HG03103 (cell line): ENCODE measurements at regions not wholly inside any gene's neighbourhood (a gene's known extent, or its start where the extent isn't known, plus 50 kb on each side); places are given as distances from the start of the nearest gene placed in this dataset.

Experiments used
- ATAC-seq: cut with Tn5 transposase; IDR thresholded peaks from one replicate; pipeline ENCODE4 v1.9.1; 2021; ENCODE audit warnings: low read depth; ENCODE audit not compliant: unreplicated experiment

DNA sequence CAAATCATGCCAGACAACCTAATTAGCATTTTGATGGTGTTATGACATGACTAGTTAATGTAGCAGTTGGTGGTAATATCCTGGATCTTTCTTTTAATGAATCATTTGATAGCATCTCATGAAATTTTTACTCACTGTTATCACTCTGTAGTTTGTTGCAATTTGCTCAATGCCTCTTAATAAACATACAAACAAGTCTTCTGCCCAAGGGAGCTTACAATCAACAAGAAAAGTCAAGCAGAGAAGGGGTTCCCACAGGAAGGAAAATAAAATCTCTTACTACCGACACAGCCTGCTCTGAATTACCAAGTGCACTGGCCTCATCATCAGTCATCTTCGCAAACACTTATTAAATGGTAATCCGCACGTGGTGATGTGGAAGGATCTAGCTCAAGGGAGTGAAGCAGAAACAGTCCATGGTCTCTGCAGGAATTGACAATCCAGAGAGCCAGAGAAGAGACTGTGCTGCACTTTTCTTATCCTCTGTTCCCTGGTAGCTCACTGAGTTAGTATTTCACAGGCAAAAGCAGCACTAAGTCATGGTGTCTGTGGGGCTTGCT, 263.5 kb downstream of the EPHA4 start:
- ATAC-seq = no peak

- ATAC-seq = no peak
Observed at GRCh38 chr2:221309892-221310583, 262.1 kb downstream of the EPHA4 start.

DNA sequence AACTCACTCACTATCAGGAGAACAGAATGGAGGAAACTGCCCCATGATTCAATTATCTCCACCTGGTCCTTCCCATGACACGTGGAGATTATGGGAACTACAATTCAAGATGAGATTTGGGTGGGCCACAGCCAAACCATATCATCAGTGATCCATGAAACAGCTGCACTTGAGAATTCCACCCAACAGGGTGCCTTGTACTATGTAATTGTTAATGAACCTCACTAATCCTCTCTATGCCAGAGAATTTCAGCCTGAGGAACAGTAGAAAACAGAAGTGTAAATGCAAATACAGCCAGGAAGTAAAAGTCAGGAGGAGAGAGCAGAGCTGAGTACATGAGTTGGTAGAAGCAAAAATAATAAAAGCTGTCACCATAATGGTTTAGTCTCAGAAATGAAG, 261.4 kb downstream of the EPHA4 start:
- ATAC-seq = no peak

GRCh38 chr2:221312634-221313033, 259.5 kb downstream of the EPHA4 start:
- no peak for ATAC-seq

DNA sequence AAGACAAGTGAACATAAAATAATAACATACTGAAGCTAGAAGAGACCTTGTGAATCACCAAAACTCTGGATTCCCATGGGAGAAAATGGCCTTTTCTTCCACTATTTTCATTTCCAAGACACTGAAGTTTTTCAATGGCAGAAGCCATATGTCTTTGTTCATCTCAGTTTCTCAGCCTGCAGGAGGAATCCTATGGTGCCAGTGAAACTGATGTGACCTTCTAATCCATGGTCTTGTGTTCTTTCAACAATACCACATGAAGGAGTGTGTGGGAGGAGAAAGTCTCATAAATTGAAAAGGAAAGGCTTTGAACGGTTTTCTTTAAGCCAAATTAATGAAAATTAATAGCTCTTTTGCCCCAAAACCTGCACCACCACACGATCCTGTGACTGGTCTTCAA, 257.3 kb downstream of the EPHA4 start:
- ATAC-seq = no peak

DNA sequence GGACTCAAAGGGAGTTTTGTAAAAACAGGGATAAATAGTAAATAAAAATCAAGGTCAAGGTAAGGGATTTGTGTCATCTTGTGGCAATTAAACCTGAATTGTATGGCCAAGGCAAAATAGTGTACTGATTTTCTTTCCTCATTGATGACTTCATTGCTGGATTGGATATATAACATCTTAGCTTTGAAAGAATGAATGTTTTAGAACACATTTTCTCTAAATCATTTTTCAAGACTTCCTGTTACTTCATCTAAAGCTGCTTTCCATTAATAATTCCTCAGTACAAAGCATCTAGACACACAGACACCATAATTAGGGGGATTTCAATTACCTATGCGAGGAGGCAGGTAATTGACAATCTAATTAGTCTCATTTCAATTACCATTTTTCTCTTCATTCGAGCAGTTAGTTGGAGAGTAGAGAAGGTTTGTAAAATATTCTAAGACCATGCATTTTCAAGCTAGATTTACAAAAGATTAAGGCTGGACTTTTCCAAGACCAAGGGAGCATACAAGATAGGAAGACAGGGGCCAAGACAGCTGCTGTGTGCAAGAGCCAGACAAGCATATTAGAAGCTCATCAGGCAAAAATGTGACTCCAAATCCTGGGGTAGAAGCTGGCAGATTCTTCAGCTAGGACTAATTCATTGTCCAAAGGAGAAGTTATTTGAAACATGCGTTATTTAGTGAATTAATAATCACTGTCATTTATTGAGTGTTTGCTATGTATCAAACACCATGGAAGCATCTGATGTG, 253.6 kb downstream of the EPHA4 start:
- no peak for ATAC-seq

GRCh38 chr2:221322741-221323140, 249.4 kb downstream of the EPHA4 start:
- no peak for ATAC-seq

GRCh38 chr2:221323513-221323912, 248.6 kb downstream of the EPHA4 start:
- ATAC-seq = no peak

- no peak for ATAC-seq
Observed at GRCh38 chr2:221330436-221330835, 241.7 kb downstream of the EPHA4 start.

GRCh38 chr2:221334481-221335218, 237.5 kb downstream of the EPHA4 start:
- ATAC-seq = no peak

DNA sequence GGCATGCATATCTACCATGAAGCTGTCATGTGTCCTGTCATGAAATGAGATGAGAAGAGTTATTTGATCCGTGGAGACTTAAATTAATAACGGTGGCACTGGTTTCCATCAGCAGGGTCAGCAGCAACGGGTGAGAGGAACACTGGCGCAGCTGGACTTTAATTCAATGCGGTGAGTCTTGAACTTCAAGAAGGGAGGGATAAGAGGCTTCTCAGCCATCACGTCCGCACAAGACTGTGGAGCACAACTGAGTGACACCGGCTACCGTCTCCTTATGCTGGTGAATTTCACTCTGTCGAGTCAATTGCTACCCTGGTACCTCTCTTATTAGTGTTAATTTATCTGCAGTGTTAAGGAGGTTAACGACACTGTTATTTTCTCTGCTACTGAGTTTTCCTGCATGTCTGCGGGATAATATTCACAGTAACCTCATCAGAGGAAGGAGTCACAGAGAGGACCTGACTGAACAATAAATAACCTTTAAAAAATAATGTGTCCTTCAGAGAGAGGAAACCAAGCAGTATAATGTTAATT, 236.8 kb downstream of the EPHA4 start:
- no peak for ATAC-seq

- no peak for ATAC-seq
Observed at GRCh38 chr2:221336967-221337366, 235.1 kb downstream of the EPHA4 start.

DNA sequence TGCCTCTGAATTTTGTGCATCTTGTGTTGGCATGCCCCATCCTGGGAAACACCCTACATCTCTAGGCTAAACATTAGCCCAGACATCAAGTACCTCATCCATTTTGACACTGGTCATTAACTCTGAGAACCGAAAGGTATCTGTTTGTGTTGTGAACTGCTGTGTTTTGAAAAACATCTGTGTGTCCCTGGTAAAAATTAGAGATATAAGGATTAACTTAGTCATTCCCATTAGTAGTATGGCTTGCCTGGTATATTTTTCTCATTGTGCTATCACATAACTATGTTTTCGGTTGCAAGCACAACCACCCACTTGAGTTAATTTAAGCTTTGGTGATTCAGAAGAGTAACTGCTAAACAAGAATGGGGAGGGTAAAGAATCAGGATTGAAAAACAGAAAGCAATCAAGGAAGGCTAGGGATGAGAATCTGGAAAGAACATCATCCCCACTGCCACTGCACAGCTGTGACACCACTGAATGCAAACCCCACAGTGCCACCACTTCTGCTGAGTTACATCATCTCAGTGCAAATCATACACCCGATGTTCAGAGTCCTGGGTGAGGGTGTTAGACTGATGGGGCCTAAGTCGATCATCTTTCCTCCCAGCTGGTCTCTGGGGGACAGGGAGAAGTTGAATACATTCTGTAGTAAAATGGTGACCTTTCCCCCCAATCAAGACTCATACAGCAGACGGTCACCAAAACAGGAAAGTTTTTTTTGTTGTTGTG, 234.0 kb downstream of the EPHA4 start:
- no peak for ATAC-seq

DNA sequence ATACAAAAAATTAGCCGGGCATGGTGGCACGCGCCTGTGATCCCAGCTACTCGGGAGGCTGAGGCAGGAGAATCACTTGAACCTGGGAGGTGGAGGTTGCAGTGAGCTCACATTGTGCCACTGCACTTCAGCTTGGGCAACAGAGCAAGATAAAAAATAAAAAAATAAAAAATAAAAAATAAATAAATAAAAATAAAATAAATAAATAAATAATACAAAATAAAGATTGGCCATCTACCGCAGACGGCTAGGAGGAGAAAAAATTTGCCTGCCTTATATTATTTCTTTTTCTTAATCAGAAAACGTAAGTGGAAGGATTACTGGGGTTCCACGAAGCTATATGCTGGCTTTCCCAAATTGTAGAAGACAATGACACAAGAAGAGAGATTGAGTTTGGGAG, 229.7 kb downstream of the EPHA4 start:
- no peak for ATAC-seq

DNA sequence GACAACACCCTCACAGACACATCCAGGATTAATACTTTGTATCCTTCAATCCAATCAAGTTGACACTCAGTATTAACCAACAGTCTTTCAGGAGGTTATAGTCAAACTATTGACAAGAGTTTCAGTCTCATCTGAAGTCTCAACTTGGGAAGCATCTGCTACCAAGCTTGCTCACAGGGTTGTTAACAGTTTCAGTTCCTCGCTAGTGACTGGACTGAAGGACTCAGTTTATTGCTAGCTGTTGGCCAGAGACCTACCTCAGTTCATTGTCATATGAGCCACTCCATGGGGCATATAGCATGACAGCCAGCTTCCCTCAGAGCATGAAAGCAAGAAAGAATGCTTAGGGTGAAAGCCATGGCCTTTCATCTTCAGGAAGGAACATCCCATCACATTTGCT, 228.6 kb downstream of the EPHA4 start:
- ATAC-seq = no peak

- ATAC-seq = no peak
Observed at GRCh38 chr2:221345516-221345915, 226.6 kb downstream of the EPHA4 start.

GRCh38 chr2:221346411-221346810, 225.7 kb downstream of the EPHA4 start:
- ATAC-seq = no peak

GRCh38 chr2:221347471-221347870, 224.6 kb downstream of the EPHA4 start:
- no peak for ATAC-seq

DNA sequence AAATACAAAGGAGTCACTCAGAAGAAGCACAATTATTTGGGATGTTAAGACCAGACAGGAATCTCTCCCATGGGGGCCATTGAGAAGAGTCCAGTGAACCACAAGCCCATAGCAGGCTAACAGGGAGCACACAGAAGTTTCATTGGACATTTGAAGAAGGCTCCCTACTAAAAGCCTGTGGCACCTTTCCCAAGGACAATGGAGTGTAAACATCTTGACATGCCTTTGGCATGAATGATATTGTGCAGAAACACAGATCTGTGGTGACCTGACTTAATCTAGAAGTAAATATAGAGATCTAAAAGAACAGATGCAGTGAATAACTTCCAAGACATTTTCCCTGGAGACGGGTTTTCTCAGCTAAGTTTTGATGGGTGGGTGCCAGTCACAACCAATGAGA, 221.5 kb downstream of the EPHA4 start:
- no peak for ATAC-seq

- ATAC-seq = no peak
Observed at GRCh38 chr2:221353201-221353600, 218.9 kb downstream of the EPHA4 start.
